ENCODE measurements at regions not wholly inside any gene's neighbourhood (a gene's known extent, or its start where the extent isn't known, plus 50 kb on each side); places are given as distances from the start of the nearest gene placed in this dataset.

DNA sequence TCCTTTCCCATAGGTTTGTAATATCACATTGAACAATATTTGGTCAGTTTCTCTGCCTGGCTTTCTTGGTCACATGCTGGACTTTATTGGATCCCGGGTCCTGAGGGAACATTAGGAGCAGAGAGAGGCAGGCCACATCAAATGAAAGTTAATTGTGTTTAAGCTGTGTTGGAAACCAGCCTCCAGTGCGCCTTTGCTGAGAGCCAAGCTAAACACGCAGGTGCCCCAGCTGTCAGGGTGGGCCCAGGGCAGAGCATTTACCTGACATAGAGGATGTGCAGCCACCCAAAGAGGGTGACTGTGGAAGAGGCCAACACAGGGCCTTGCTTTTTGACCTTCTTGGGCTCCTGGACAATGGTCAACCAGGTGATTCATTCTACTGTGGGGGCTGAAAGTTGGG, 149.3 kb downstream of the EBLN2 start:
- Histone ChIP-seq H3K4me2 (ENCODE audit: low read length) (no peak overlapping the region), H3K4me1 (ENCODE audit: insufficient read depth, low read length, severe bottlenecking) (no peaks in the 10 kb centered on the region), H3K9me2 (ENCODE audit: low read depth, low read length) (no peaks in the 10 kb centered on the region), H3K36me3 (ENCODE audit: insufficient read depth, low read length) (no peaks in the 10 kb centered on the region), H3K4me3 (ENCODE audit: low read depth, low read length, poor library complexity, severe bottlenecking) (no peak overlapping the region), H3K27me3 (ENCODE audit: insufficient read depth, low read length) (no peaks in the 10 kb centered on the region), H4K20me1 (ENCODE audit: insufficient read depth, low read length) (no peaks in the 10 kb centered on the region), H3K9me3 (ENCODE audit: low read length) (no peaks in the 10 kb centered on the region), H3F3A (ENCODE audit: insufficient read depth, low read length) (no peaks in the 10 kb centered on the region), H3K79me2 (ENCODE audit: insufficient read depth, low read length) (no peaks in the 10 kb centered on the region), H3K27ac (ENCODE audit: low read depth, low read length, poor library complexity, severe bottlenecking) (no peak overlapping the region), H3K9ac (ENCODE audit: low read length) (no peak overlapping the region), H2AFZ (ENCODE audit: low read length) (no peak overlapping the region)
- TF ChIP-seq, protein P1, sequence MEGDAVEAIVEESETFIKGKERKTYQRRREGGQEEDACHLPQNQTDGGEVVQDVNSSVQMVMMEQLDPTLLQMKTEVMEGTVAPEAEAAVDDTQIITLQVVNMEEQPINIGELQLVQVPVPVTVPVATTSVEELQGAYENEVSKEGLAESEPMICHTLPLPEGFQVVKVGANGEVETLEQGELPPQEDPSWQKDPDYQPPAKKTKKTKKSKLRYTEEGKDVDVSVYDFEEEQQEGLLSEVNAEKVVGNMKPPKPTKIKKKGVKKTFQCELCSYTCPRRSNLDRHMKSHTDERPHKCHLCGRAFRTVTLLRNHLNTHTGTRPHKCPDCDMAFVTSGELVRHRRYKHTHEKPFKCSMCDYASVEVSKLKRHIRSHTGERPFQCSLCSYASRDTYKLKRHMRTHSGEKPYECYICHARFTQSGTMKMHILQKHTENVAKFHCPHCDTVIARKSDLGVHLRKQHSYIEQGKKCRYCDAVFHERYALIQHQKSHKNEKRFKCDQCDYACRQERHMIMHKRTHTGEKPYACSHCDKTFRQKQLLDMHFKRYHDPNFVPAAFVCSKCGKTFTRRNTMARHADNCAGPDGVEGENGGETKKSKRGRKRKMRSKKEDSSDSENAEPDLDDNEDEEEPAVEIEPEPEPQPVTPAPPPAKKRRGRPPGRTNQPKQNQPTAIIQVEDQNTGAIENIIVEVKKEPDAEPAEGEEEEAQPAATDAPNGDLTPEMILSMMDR (IDR thresholded peaks at IDR 0.05; ENCODE audit: low read length): no peak
- no peak for TF ChIP-seq EZH2 (IDR thresholded peaks at IDR 0.05; ENCODE audit: borderline replicate concordance, low read length)

DNA sequence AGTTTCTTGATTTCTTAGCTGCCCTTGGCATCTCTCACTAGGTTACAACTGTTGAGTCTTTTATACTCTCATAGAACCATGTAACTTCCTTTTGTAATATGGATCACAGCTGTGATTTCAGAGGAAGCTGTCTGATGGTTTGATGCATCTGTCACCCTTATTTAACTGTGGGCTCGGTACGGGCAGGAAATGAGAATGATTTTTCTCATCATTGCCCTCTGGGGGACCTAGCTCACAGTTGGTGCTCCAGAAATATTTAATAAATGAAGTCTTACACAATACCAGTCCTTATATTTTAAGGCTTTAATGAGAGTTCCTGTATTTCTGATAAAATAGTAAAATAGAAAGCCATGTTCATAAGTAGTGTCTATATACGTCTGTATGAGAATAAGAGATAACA, 151.2 kb downstream of the EBLN2 start:
- Histone ChIP-seq H3K4me2 (ENCODE audit: low read length) (no peak overlapping the region), H2AFZ (ENCODE audit: low read length) (no peak overlapping the region), H4K20me1 (ENCODE audit: insufficient read depth, low read length) (no peaks in the 10 kb centered on the region), H3K9me3 (ENCODE audit: low read length) (no peaks in the 10 kb centered on the region), H3F3A (ENCODE audit: insufficient read depth, low read length) (no peaks in the 10 kb centered on the region), H3K36me3 (ENCODE audit: insufficient read depth, low read length) (no peaks in the 10 kb centered on the region), H3K27ac (ENCODE audit: low read depth, low read length, poor library complexity, severe bottlenecking) (no peak overlapping the region), H3K9ac (ENCODE audit: low read length) (no peak overlapping the region), H3K9me2 (ENCODE audit: low read depth, low read length) (no peaks in the 10 kb centered on the region), H3K79me2 (ENCODE audit: insufficient read depth, low read length) (no peaks in the 10 kb centered on the region), H3K27me3 (ENCODE audit: insufficient read depth, low read length) (no peaks in the 10 kb centered on the region), H3K4me1 (ENCODE audit: insufficient read depth, low read length, severe bottlenecking) (no peaks in the 10 kb centered on the region), H3K4me3 (ENCODE audit: low read depth, low read length, poor library complexity, severe bottlenecking) (no peak overlapping the region)
- TF ChIP-seq EZH2 (IDR thresholded peaks at IDR 0.05; ENCODE audit: borderline replicate concordance, low read length): no peak
- TF ChIP-seq, protein P1 (IDR thresholded peaks at IDR 0.05; ENCODE audit: low read length): no peak

DNA sequence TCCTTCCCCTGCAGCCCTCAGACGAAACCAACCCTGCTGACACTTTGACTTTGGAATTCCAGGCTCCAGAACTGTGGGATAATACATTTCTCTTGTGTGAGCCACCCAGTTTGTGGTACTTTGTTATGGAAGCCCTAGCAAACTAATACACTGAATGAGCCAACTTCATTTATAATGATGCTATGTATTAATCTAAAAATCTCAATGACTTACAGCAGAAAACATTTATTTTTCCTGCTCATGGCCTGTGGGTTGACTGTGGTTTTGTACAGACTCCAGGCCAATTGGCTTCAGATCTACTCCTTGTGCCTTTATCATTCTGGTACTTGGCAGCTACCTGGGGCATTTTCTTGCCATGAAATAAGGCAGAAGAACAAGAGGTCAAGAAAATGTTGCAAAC, 152.4 kb downstream of the EBLN2 start:
- no peaks in the 10 kb centered on the region for H3K27me3 ChIP-seq (ENCODE audit: insufficient read depth, low read length)
- no peaks in the 10 kb centered on the region for H3K36me3 ChIP-seq (ENCODE audit: insufficient read depth, low read length)
- H2AFZ ChIP-seq (ENCODE audit: low read length): no peak overlapping the region
- H3K4me3 ChIP-seq (ENCODE audit: low read depth, low read length, poor library complexity, severe bottlenecking): no peak overlapping the region
- no peaks in the 10 kb centered on the region for H3F3A ChIP-seq (ENCODE audit: insufficient read depth, low read length)
- H3K9me3 ChIP-seq (ENCODE audit: low read length): no peaks in the 10 kb centered on the region
- TF ChIP-seq, protein P1 (IDR thresholded peaks at IDR 0.05; ENCODE audit: low read length): no peak
- no peak for TF ChIP-seq EZH2 (IDR thresholded peaks at IDR 0.05; ENCODE audit: borderline replicate concordance, low read length)
- H3K9me2 ChIP-seq (ENCODE audit: low read depth, low read length): no peaks in the 10 kb centered on the region
- no peaks in the 10 kb centered on the region for H4K20me1 ChIP-seq (ENCODE audit: insufficient read depth, low read length)
- no peaks in the 10 kb centered on the region for H3K79me2 ChIP-seq (ENCODE audit: insufficient read depth, low read length)
- H3K27ac ChIP-seq (ENCODE audit: low read depth, low read length, poor library complexity, severe bottlenecking): no peak overlapping the region
- no peak overlapping the region for H3K9ac ChIP-seq (ENCODE audit: low read length)
- H3K4me1 ChIP-seq (ENCODE audit: insufficient read depth, low read length, severe bottlenecking): no peaks in the 10 kb centered on the region
- no peak overlapping the region for H3K4me2 ChIP-seq (ENCODE audit: low read length)
